Left colon (tissue), 2 donors: ENCODE measurements at regions not wholly inside any gene's neighbourhood (a gene's known extent, or its start where the extent isn't known, plus 50 kb on each side); places are given as distances from the start of the nearest gene placed in this dataset.

ENCODE experiments used
- ATAC-seq: fragments of 200-7000 bp; cut with Tn5 transposase; one replicate; pipeline ENCODE4 v1.9.1; 2020; ENCODE audit warnings: mild to moderate bottlenecking, moderate library complexity
- DNase-seq, 2 donors: peaks; one replicate each; pipeline ENCODE4 v3.0.0-alpha.2; 2020
- intact Hi-C, 2 donors: fragments of 100-400 bp; cut with DNase I in 1 of 2; cut with micrococcal nuclease in 1 of 2; formaldehyde crosslinking; loops; one replicate each; pipeline versions ENCODE4 v1.11.2 to v1.14.0; 2022; cut with DNase I, micrococcal nuclease
- donor health status: DM: no; HTN: no; CAD: no.
- donor health status: DM: yes; HTN: yes; CAD: no.

DNA sequence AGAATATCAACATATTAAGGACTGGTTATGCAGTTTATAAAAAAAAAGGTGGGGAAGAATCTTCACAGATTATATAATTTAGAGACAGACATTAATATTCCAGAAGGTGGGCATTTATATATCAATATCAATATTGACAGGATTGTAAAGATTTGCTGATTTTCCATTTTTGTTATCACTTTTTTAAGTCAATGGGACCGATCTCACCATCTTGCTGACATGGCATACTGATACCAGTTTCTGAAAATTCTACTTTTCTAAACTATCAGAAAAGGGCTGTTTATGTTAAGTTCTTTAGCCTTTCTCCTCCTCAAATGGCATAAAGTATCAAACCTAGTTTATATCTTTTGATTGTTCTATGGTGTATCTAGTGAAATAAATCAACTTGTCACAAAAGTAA lies 344.1 kb upstream of the SOX5 start:
- ATAC-seq (no peak), DNase-seq (no peak)
- intact Hi-C loops = no loop called here

- DNase-seq (no peak), ATAC-seq (no peak)
- intact Hi-C loops = no loop called here
Observed at GRCh38 chr12:24287963-24288362, 338.5 kb upstream of the SOX5 start.

DNA sequence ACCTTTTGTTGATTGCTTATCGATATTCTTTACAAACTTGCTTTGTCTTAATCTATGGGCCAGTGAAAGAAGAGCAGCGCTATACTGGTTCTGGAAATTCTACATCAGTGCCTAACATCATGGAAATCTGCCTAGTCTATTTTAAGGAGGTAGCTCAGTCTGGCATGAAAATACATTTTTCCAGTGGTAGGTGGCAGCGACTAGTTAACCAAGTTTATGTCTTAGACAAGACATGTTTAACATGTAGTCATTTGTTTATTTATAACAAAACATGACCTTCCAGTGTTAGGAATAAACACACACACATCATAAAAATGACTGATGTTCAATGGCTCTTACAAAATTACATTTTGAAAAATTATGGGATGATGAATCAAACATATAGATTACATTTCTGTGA lies 336.0 kb upstream of the SOX5 start:
- DNase-seq (no peak), ATAC-seq (no peak)
- intact Hi-C loops = no loop called here

GRCh38 chr12:24281341-24281740 lies 331.9 kb upstream of the SOX5 start:
- no peak for DNase-seq
- no peak for ATAC-seq
- intact Hi-C loops = no loop called here

GRCh38 chr12:24280056-24280842 lies 330.8 kb upstream of the SOX5 start:
- DNase-seq = no peak
- intact Hi-C loops = no loop called here
- no peak for ATAC-seq

GRCh38 chr12:24278832-24279231 lies 329.4 kb upstream of the SOX5 start:
- intact Hi-C loops = no loop called here
- ATAC-seq = no peak
- no peak for DNase-seq

GRCh38 chr12:24270965-24271364 lies 321.5 kb upstream of the SOX5 start:
- no peak for ATAC-seq
- intact Hi-C loops = no loop called here
- no peak for DNase-seq

DNA sequence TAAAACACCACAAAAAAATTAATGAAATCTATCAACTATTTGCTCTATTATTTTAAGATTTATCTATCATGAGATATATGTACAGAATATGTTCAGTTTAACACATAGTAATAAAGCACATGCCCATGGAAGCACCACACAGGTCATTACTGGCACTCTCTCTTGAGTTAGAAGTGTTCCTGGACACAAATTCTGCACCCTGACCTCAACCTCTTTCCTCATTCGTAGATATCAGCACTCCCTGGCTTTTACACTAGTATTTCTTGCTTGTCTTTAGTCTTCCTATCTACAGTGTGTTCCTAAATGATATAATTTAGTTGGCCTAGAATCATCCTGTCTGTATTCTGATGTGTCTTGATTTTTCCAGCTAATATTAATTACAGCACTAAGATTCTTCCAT lies 321.0 kb upstream of the SOX5 start:
- DNase-seq (no peak), ATAC-seq (no peak)
- intact Hi-C loops = no loop called here

- ATAC-seq = no peak
- DNase-seq = no peak
Observed at GRCh38 chr12:24268663-24269186, 319.3 kb upstream of the SOX5 start.

GRCh38 chr12:24266982-24267381 lies 317.5 kb upstream of the SOX5 start:
- intact Hi-C loops = no loop called here
- DNase-seq = no peak
- no peak for ATAC-seq

More at GRCh38 chr12:24268663-24269186, 319.3 kb upstream of the SOX5 start:
- intact Hi-C loops = no loop called here

- intact Hi-C loops = no loop called here
- no peak for DNase-seq
- no peak for ATAC-seq
Observed at GRCh38 chr12:24256684-24257083, 307.2 kb upstream of the SOX5 start.

DNA sequence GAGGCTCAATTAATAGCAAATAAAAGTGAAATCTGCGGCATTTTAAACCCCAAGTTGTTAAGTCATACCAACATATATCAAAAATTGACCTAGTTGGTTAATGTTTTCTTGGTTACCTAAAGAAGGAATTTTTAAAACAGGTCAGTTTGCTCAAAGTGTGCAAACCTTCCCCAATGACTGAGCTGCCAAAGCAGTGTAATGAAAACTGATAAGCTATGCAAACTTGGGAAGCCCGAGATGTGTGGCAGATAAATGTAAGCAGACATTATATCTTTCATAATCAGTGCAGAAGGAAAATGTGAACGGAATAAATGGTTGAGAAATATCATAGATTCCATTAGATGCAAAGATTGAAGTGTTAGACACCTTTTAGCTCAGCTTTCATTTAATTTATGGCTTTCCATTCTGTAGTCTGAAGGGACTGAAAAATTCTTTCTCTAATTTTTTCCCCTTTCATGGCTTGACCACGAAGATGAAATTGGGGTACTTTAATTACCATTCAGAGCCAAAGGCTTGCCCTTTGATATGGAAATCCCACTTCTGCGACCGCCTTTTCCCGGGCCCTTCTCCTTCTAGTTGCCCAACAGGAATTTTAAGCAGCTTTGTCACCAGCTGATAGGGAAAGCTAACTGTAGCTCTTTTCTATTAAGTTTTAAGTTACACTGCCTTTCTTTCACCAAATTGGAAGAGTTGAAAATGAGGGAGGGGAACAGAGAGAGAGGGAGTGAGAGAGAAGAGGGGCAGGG lies 306.6 kb upstream of the SOX5 start:
- DNase-seq = no peak
- intact Hi-C loops = no loop called here
- ATAC-seq = no peak

- ATAC-seq (no peak), DNase-seq (no peak)
- intact Hi-C loops = no loop called here
Observed at GRCh38 chr12:24252602-24253001, 303.1 kb upstream of the SOX5 start.

- DNase-seq = no peak
- intact Hi-C loops = no loop called here
- ATAC-seq = no peak
Observed at GRCh38 chr12:24246934-24247333, 297.5 kb upstream of the SOX5 start.

DNA sequence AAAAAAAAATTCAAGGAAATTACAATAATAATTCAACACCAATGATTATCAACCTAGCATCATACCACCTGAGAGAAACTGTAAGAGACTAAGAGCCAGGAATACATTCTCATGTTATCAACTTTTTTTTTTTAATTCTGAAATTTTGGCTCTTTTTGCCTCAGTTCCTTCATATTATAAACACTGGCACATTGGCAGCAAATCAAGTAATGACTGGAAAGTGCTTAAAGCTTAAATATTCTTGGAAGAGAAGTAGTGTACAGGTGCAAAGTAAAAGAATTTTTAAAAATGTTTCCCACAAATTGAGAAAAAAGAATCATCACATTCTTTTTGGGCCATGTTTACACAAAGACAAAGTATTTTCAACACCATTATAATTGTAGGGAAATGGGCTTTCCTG lies 296.9 kb upstream of the SOX5 start:
- ATAC-seq = no peak
- intact Hi-C loops = no loop called here
- no peak for DNase-seq

DNA sequence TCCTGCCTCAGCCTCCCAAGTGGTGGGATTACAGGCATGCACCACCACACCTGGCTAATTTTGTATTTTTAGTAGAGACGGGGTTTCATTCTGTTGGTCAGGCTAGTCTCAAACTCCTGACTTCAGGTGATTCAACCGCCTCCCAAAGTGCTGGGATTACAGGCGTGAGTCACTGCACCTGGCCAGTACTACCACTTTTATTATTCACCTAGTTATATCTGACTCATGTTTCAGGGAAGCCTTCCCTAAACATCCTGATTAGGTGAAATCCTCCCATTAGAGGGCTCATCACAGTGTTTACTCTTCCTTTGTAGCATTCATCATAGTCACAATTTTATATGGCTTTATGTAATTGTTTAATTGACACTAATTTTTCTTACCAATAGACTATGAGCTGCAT lies 295.3 kb upstream of the SOX5 start:
- ATAC-seq = no peak
- intact Hi-C loops = no loop called here
- DNase-seq = no peak

GRCh38 chr12:24244231-24244630 lies 294.8 kb upstream of the SOX5 start:
- intact Hi-C loops = no loop called here
- ATAC-seq (no peak), DNase-seq (no peak)

DNA sequence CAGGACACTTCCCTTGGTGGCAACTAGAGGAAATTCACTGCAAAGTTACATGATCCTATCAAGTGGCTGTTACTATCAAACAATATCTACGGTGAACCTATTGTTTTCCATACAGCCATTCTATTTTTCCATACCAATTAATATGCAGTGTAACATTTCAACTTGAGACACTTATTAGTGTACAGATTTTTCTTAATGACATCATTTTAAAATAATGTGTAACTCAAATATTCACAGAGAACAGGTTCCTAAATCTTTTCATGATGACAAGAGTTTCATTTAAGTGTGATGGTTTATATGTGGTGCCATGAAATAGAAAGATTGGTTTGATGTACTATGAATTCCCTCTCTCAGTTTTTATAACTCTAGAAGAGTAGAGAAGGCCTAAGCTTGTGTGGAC lies 291.2 kb upstream of the SOX5 start:
- intact Hi-C loops = no loop called here
- DNase-seq (no peak), ATAC-seq (no peak)

DNA sequence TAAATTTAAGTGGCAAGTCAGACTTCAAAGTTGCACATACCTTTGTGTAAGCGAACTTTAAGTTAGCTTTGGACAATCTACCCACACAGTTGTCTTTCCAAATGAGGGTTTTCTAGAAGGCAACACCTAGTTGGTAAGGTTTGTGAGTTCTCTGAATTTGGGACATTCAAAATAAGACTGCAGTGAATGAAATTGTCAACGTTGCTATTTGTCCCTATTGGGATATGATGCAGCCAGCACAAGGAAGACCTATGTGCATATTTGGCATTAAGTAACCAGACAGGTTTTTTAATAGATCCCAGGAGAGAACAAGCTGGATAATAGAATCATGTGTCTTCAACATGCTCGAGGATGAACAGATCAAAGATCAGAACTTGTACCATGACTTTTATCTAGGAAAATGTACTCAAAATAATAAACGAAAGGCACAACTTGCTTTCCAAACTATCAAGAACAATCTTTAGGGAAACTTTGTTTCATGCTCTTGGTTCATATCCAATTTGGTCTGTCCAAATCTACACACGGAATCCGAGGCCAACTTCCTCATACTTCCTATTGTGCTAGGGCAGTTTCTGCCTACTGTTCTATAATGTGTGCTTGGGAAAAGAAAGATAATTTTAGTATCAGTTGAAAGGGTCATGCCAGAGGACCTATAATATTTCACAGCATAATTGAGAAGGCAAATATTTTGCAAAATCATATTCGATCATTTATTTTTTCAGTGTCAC lies 284.2 kb upstream of the SOX5 start:
- DNase-seq (no peak), ATAC-seq (no peak)
- intact Hi-C loops = no loop called here

- no peak for DNase-seq
- intact Hi-C loops = no loop called here
Observed at GRCh38 chr12:24232531-24232930, 283.1 kb upstream of the SOX5 start.

More at GRCh38 chr12:24232531-24232930, 283.1 kb upstream of the SOX5 start:
- no peak for ATAC-seq
